ENCODE measurements at regions not wholly inside any gene's neighbourhood (a gene's known extent, or its start where the extent isn't known, plus 50 kb on each side); places are given as distances from the start of the nearest gene placed in this dataset.

- TF ChIP-seq CTCF (IDR thresholded peaks at IDR 0.05): no peak
- TF ChIP-seq POLR2A (IDR thresholded peaks at IDR 0.05): no peak
Measured at GRCh38 chr1:66462313-66462712, 71.6 kb upstream of the SGIP1 start.
